ENCODE measurements at regions not wholly inside any gene's neighbourhood (a gene's known extent, or its start where the extent isn't known, plus 50 kb on each side); places are given as distances from the start of the nearest gene placed in this dataset.

GRCh38 chr5:101535626-101536025, 632.5 kb upstream of the ST8SIA4 start:
- no CpG with 5 or more reads among the region's 1 CpG for WGBS (ENCODE audit: extremely low coverage, insufficient read length, low lambda C conversion rate)
- Mint-ChIP-seq H3K9me3 (no peaks in the 10 kb centered on the region), H3K4me1 (peaks cover 4 to 10% of the 10 kb centered on the region in 2 experiments; a peak in 3 of 4 replicates), H3K4me3 (no peak overlapping the region), H3K27ac (no peak overlapping the region), H3K27me3 (ENCODE audit: low read depth) (no peaks in the 10 kb centered on the region), H3K36me3 (ENCODE audit: insufficient read depth in 1 of 3, low read depth in 3 of 3) (no peaks in the 10 kb centered on the region)
- Histone ChIP-seq H2BK20ac (ENCODE audit: low read depth, low read length, poor library complexity, severe bottlenecking) (no peak overlapping the region), H3K27me3 (ENCODE audit: insufficient read depth, low read length) (no peaks in the 10 kb centered on the region), H2BK5ac (ENCODE audit: insufficient read length, low read length) (no peak overlapping the region), H3K79me2 (ENCODE audit: insufficient read depth, low read length) (no peaks in the 10 kb centered on the region), H2BK120ac (ENCODE audit: low read depth, low read length, poor library complexity, severe bottlenecking) (no peak overlapping the region), H4K91ac (ENCODE audit: insufficient read length, low read depth, low read length) (no peak overlapping the region), H3K27ac (ENCODE audit: insufficient read length, low read depth, low read length) (no peak overlapping the region), H4K8ac (replicated peaks; ENCODE audit: insufficient read length, low read depth, low read length) (no peak overlapping the region), H3K4ac (ENCODE audit: low read depth, low read length) (no peak overlapping the region), H3K23me2 (ENCODE audit: insufficient read length, low read depth, low read length, poor library complexity, severe bottlenecking) (no peaks in the 10 kb centered on the region), H2AK5ac (ENCODE audit: insufficient read length, low read length) (no peak overlapping the region), H3T11ph (ENCODE audit: low read length) (no peak overlapping the region), H2BK12ac (ENCODE audit: insufficient read length, low read depth, low read length) (no peak overlapping the region), H3K14ac (ENCODE audit: insufficient read depth, low read length) (no peak overlapping the region), H2AFZ (ENCODE audit: low read length) (no peak overlapping the region), H3K23ac (ENCODE audit: insufficient read length, low read depth, low read length) (no peak overlapping the region), H3K18ac (ENCODE audit: insufficient read length, low read depth, low read length) (no peak overlapping the region), H3K56ac (ENCODE audit: insufficient read length, low read depth, low read length) (no peak overlapping the region), H3K4me1 (ENCODE audit: insufficient read depth, low read length) (peaks cover 2% of the 10 kb centered on the region; the same call in 1 of the 2 replicates), H4K5ac (ENCODE audit: insufficient read length, low read depth, low read length) (no peak overlapping the region), H3K9me3 (ENCODE audit: control insufficient read depth, low read depth, low read length) (no peaks in the 10 kb centered on the region), H3K79me1 (ENCODE audit: insufficient read depth, low read depth, low read length, poor library complexity, severe bottlenecking) (no peaks in the 10 kb centered on the region), H4K20me1 (ENCODE audit: control insufficient read depth, insufficient read depth, insufficient read length) (no peaks in the 10 kb centered on the region), H3K4me2 (ENCODE audit: insufficient read depth, insufficient read length, low read length) (no peak overlapping the region), H2BK15ac (ENCODE audit: low read depth, low read length) (no peak overlapping the region), H3K9ac (ENCODE audit: extremely low read depth, insufficient read length, low read length) (no peak overlapping the region)
- no peak for TF ChIP-seq CTCF (conservative IDR thresholded peaks at IDR 0.05)
- no peak for DNase-seq

Measured in H9 (cell line).